IMR-90 (cell line): ENCODE measurements at regions not wholly inside any gene's neighbourhood (a gene's known extent, or its start where the extent isn't known, plus 50 kb on each side); places are given as distances from the start of the nearest gene placed in this dataset.

Experiments used
- ATAC-seq: fragments of 200-7000 bp; cut with Tn5 transposase; 2 replicates; pipeline ENCODE4 v1.9.1; 2020; ENCODE audit warnings: low read depth, mild to moderate bottlenecking, moderate library complexity
- BruUV-seq: library from RNA; stranded (reverse); fragments of 400-500 nt; replicated peaks from 2 replicates; lab custom pipeline; 2021; lab: Mats Ljungman, UMichigan
- CTCF ChIA-PET: fragments of 300-600 bp; formaldehyde crosslinking; extraction: SDS; loops from one replicate; lab custom pipeline; 2021; ENCODE audit warnings: antibody characterized with exemption; lab: Yijun Ruan, JAX
- POLR2A ChIA-PET: fragments of 300-600 bp; sonication (Branson Sonifier 250); formaldehyde crosslinking; loops from one replicate; lab custom pipeline; 2022; ENCODE audit warnings: antibody characterized with exemption; ENCODE audit not compliant: unreplicated experiment; lab: Charles Lee
- DNase-seq: peaks from one replicate; pipeline ENCODE4 v3.0.0; 2013
- H2AFZ ChIP-seq: replicated peaks from 2 replicates; pipeline ENCODE3; 2013; ENCODE audit warnings: low read length, mild to moderate bottlenecking; ENCODE audit not compliant: poor library complexity
- H2AK5ac ChIP-seq: 2 replicates; pipeline ENCODE4 v1.6.1; 2013; ENCODE audit warnings: low read depth, low read length, inconsistent platforms
- H2AK9ac ChIP-seq: replicated peaks from 2 replicates; pipeline ENCODE3; 2013; ENCODE audit warnings: mild to moderate bottlenecking, low read depth, low read length, moderate library complexity; ENCODE audit not compliant: poor library complexity
- H2BK120ac ChIP-seq: 2 replicates; pipeline ENCODE4 v1.6.1; 2013; ENCODE audit warnings: low read depth, low read length, inconsistent platforms
- H2BK15ac ChIP-seq: 3 replicates; pipeline ENCODE4 v1.6.1; 2013; ENCODE audit warnings: low read depth, low read length, inconsistent platforms
- H2BK20ac ChIP-seq: 2 replicates; pipeline ENCODE4 v1.6.1; 2013; ENCODE audit warnings: low read depth, mild to moderate bottlenecking, inconsistent platforms, low read length, moderate library complexity
- H2BK5ac ChIP-seq: 2 replicates; pipeline ENCODE4 v1.6.1; 2013; ENCODE audit warnings: mild to moderate bottlenecking, low read depth, low read length, inconsistent platforms; ENCODE audit not compliant: poor library complexity, severe bottlenecking
- H3K14ac ChIP-seq: replicated peaks from 2 replicates; pipeline ENCODE4 v1.6.1; 2013; ENCODE audit warnings: low read depth, low read length, inconsistent platforms
- H3K18ac ChIP-seq: 2 replicates; pipeline ENCODE4 v1.6.1; 2013; ENCODE audit warnings: low read depth, low read length, control low read depth
- H3K23ac ChIP-seq: 2 replicates; pipeline ENCODE4 v1.6.1; 2013; ENCODE audit warnings: low read depth, low read length, inconsistent platforms
- H3K27ac ChIP-seq: 2 replicates; pipeline ENCODE4 v1.5.1; 2013; ENCODE audit warnings: mild to moderate bottlenecking, control low read depth, low read length; ENCODE audit not compliant: insufficient read depth
- H3K27me3 ChIP-seq: 2 replicates; pipeline ENCODE4 v1.6.1; 2013; ENCODE audit warnings: low read length; ENCODE audit not compliant: control insufficient read depth, insufficient read depth
- H3K36me3 ChIP-seq: 2 replicates; pipeline ENCODE4 v1.6.1; 2013; ENCODE audit warnings: low read length, mixed read lengths; ENCODE audit not compliant: control insufficient read depth, insufficient read depth
- H3K4ac ChIP-seq: 2 replicates; pipeline ENCODE4 v1.6.1; 2013; ENCODE audit warnings: low read depth, low read length, inconsistent platforms
- H3K4me1 ChIP-seq: 2 replicates; pipeline ENCODE4 v1.6.1; 2013; ENCODE audit warnings: low read length, mixed read lengths; ENCODE audit not compliant: control insufficient read depth, insufficient read depth
- H3K4me2 ChIP-seq: 2 replicates; pipeline ENCODE4 v1.6.1; 2013; ENCODE audit warnings: low read depth, mild to moderate bottlenecking, control low read depth, low read length, moderate library complexity
- H3K4me3 ChIP-seq: 2 replicates; pipeline ENCODE4 v1.5.1; 2013; ENCODE audit warnings: low read depth, mild to moderate bottlenecking, control low read depth, low read length, moderate library complexity; ENCODE audit not compliant: insufficient read depth
- H3K56ac ChIP-seq: 2 replicates; pipeline ENCODE4 v1.6.1; 2013; ENCODE audit warnings: low read length, inconsistent platforms; ENCODE audit not compliant: insufficient read depth; ENCODE audit errors: extremely low read depth
- H3K79me1 ChIP-seq, 2 experiments: 2 replicates each; pipeline ENCODE4 v1.6.1; 2013; ENCODE audit warnings: low read length in 2 of 2, inconsistent platforms in 1 of 2, low read depth in 1 of 2
- H3K9ac ChIP-seq: 2 replicates; pipeline ENCODE4 v1.6.1; 2013; ENCODE audit warnings: low read depth, low read length, control low read depth
- H3K9me1 ChIP-seq: 2 replicates; pipeline ENCODE4 v1.6.1; 2013; ENCODE audit warnings: low read length, inconsistent platforms; ENCODE audit not compliant: insufficient read depth
- H3K9me3 ChIP-seq: 2 replicates; pipeline ENCODE4 v1.6.1; 2013; ENCODE audit warnings: low read length; ENCODE audit not compliant: control insufficient read depth, insufficient read depth
- H4K20me1 ChIP-seq: 2 replicates; pipeline ENCODE4 v1.6.1; 2013; ENCODE audit warnings: low read length, inconsistent platforms; ENCODE audit not compliant: insufficient read depth
- H4K5ac ChIP-seq: 2 replicates; pipeline ENCODE4 v1.6.1; 2013; ENCODE audit warnings: mild to moderate bottlenecking, low read depth, low read length, control low read depth
- H4K8ac ChIP-seq, 2 experiments: 2 replicates each; pipeline ENCODE4 v1.6.1; 2013; ENCODE audit warnings: low read depth in 2 of 2, low read length in 2 of 2, control low read depth in 1 of 2, inconsistent platforms in 1 of 2
- H4K91ac ChIP-seq: 2 replicates; pipeline ENCODE4 v1.6.1; 2013; ENCODE audit warnings: low read depth, low read length, inconsistent platforms; ENCODE audit not compliant: insufficient read depth
- BHLHE40 ChIP-seq: fragments of 150-350 bp; IDR thresholded peaks from 2 replicates; pipeline ENCODE4 v1.6.1; 2016; ENCODE audit warnings: mild to moderate bottlenecking, low read depth, low read length
- CEBPB ChIP-seq: IDR thresholded peaks from 2 replicates; pipeline ENCODE4 v1.6.1; 2012; ENCODE audit warnings: low read depth, low read length, improper control_type of control experiment
- CHD1 ChIP-seq: IDR thresholded peaks from 2 replicates; pipeline ENCODE4 v1.6.1; 2012; ENCODE audit warnings: low read depth, low read length, improper control_type of control experiment
- FOS ChIP-seq: fragments of 150-350 bp; IDR thresholded peaks from 2 replicates; pipeline ENCODE4 v1.6.1; 2016; ENCODE audit warnings: low read depth, low read length
- MAFK ChIP-seq: IDR thresholded peaks from 2 replicates; pipeline ENCODE4 v1.6.1; 2012; ENCODE audit warnings: low read depth, low read length, improper control_type of control experiment
- MAZ ChIP-seq: IDR thresholded peaks from 2 replicates; pipeline ENCODE4 v1.6.1; 2012; ENCODE audit warnings: low read depth, mild to moderate bottlenecking, low read length, improper control_type of control experiment, moderate library complexity, borderline replicate concordance
- MXI1 ChIP-seq: IDR thresholded peaks from 2 replicates; pipeline ENCODE4 v1.6.1; 2012; ENCODE audit warnings: low read depth, mild to moderate bottlenecking, low read length, moderate library complexity, borderline replicate concordance
- NFE2L2 ChIP-seq: fragments of 150-350 bp; IDR thresholded peaks from 2 replicates; pipeline ENCODE4 v1.6.1; 2016; ENCODE audit warnings: low read depth, mild to moderate bottlenecking, low read length
- POLR2A ChIP-seq: IDR thresholded peaks from 2 replicates; pipeline ENCODE4 v1.6.1; 2012; ENCODE audit warnings: mild to moderate bottlenecking, low read depth, low read length
- RAD21 ChIP-seq: IDR thresholded peaks from 2 replicates; pipeline ENCODE4 v1.6.1; 2012; ENCODE audit warnings: low read length, improper control_type of control experiment
- RCOR1 ChIP-seq: IDR thresholded peaks from 2 replicates; pipeline ENCODE4 v1.6.1; 2012; ENCODE audit warnings: mild to moderate bottlenecking, low read length, improper control_type of control experiment; ENCODE audit not compliant: insufficient replicate concordance
- RFX5 ChIP-seq: IDR thresholded peaks from 2 replicates; pipeline ENCODE4 v1.8.0; 2012; ENCODE audit warnings: low read depth, mild to moderate bottlenecking, low read length, moderate library complexity
- SMC3 ChIP-seq: fragments of 150-350 bp; IDR thresholded peaks from 2 replicates; pipeline ENCODE4 v1.6.1; 2016; ENCODE audit warnings: low read depth, mild to moderate bottlenecking, antibody characterized with exemption, low read length, moderate library complexity
- WGBS, 2 experiments: methylation state at CpG; one replicate each; pipeline versions ENCODE4 v1.1.5 to v1.1.7; 2013; ENCODE audit warnings: missing lambda C conversion rate in 2 of 2; ENCODE audit not compliant: insufficient read length in 1 of 2; ENCODE audit errors: extremely low coverage in 2 of 2; 5-methylcytosine and 5-hydroxymethylcytosine counted together
- dilution Hi-C: fragments of 300-500 bp; cut with HindIII; formaldehyde crosslinking; loops from one replicate; pipeline ENCODE4 v1.14.3; 2018; ENCODE audit warnings: low sequenced_read_pairs; ENCODE audit not compliant: unreplicated experiment
- in situ Hi-C: fragments of 300-500 bp; cut with MboI; formaldehyde crosslinking; loops from 3 replicates; pipeline ENCODE4 v1.14.3; 2019; ENCODE audit warnings: low sequenced_read_pairs, inconsistent platforms, mixed read lengths
- intact Hi-C: fragments of 100-400 bp; cut with micrococcal nuclease; formaldehyde crosslinking; loops from 2 replicates; pipeline ENCODE4 v1.10.0; 2022
- TF ChIP-seq, protein P1 (sequence below): conservative IDR thresholded peaks from 2 replicates; pipeline ENCODE4 v1.5.1; 2012; ENCODE audit warnings: mild to moderate bottlenecking, low read depth, low read length, improper control_type of control experiment
- TF ChIP-seq, protein P2 (sequence below): fragments of 150-350 bp; IDR thresholded peaks from 2 replicates; pipeline ENCODE4 v1.6.1; 2016; ENCODE audit warnings: low read depth, mild to moderate bottlenecking, low read length, moderate library complexity, borderline replicate concordance
- TF ChIP-seq, protein P3 (sequence below): fragments of 150-350 bp; IDR thresholded peaks from 2 replicates; pipeline ENCODE4 v1.6.1; 2017; ENCODE audit warnings: mild to moderate bottlenecking, antibody characterized with exemption, low read length, low read depth

DNA sequence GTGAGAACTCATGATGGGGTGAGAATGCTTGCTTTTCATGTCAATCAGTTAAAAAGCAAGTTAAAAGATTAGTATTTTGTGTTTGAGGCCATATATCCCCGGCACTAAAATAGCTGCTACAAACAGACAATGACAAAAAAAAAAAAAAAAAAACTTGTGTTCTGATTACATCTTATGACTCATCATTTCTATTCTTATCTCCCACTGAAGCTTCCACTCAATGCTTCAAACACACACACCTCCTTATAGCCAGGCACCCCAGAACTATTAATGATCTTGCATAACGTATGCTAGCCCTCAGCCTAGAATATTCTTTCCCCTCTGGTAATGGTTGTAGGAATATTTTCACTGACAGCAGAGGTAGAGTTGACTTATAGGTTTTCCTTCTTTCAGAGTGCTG is 778.3 kb downstream of the TRIB2 start:
- H3K14ac ChIP-seq: no peak overlapping the region
- H3K4me3 ChIP-seq: no peak overlapping the region
- no peak overlapping the region for H3K23ac ChIP-seq
- no peak overlapping the region for H2BK120ac ChIP-seq
- H3K4me1 ChIP-seq: no peaks in the 10 kb centered on the region
- H3K9me3 ChIP-seq: peaks cover 2% of the 10 kb centered on the region; the same call in 1 of the 2 replicates
- H3K9ac ChIP-seq: no peak overlapping the region
- no peak overlapping the region for H2BK5ac ChIP-seq
- no peak overlapping the region for H3K56ac ChIP-seq
- dilution Hi-C loops: no loop called here
- TF ChIP-seq POLR2A (no peak), MAFK (no peak), RCOR1 (no peak), MXI1 (no peak), CEBPB (no peak), NFE2L2 (no peak), RAD21 (no peak), CHD1 (no peak), RFX5 (no peak), SMC3 (no peak), FOS (no peak), MAZ (no peak), BHLHE40 (no peak)
- TF ChIP-seq, protein P1, sequence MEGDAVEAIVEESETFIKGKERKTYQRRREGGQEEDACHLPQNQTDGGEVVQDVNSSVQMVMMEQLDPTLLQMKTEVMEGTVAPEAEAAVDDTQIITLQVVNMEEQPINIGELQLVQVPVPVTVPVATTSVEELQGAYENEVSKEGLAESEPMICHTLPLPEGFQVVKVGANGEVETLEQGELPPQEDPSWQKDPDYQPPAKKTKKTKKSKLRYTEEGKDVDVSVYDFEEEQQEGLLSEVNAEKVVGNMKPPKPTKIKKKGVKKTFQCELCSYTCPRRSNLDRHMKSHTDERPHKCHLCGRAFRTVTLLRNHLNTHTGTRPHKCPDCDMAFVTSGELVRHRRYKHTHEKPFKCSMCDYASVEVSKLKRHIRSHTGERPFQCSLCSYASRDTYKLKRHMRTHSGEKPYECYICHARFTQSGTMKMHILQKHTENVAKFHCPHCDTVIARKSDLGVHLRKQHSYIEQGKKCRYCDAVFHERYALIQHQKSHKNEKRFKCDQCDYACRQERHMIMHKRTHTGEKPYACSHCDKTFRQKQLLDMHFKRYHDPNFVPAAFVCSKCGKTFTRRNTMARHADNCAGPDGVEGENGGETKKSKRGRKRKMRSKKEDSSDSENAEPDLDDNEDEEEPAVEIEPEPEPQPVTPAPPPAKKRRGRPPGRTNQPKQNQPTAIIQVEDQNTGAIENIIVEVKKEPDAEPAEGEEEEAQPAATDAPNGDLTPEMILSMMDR: no peak
- TF ChIP-seq, protein P2, sequence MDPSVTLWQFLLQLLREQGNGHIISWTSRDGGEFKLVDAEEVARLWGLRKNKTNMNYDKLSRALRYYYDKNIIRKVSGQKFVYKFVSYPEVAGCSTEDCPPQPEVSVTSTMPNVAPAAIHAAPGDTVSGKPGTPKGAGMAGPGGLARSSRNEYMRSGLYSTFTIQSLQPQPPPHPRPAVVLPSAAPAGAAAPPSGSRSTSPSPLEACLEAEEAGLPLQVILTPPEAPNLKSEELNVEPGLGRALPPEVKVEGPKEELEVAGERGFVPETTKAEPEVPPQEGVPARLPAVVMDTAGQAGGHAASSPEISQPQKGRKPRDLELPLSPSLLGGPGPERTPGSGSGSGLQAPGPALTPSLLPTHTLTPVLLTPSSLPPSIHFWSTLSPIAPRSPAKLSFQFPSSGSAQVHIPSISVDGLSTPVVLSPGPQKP: no peak
- TF ChIP-seq, protein P3, sequence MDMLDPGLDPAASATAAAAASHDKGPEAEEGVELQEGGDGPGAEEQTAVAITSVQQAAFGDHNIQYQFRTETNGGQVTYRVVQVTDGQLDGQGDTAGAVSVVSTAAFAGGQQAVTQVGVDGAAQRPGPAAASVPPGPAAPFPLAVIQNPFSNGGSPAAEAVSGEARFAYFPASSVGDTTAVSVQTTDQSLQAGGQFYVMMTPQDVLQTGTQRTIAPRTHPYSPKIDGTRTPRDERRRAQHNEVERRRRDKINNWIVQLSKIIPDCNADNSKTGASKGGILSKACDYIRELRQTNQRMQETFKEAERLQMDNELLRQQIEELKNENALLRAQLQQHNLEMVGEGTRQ: no peak
- no peaks in the 10 kb centered on the region for H3K36me3 ChIP-seq
- H2BK15ac ChIP-seq: no peak overlapping the region
- H4K91ac ChIP-seq: no peak overlapping the region
- H4K8ac ChIP-seq: no peak overlapping the region
- no TSS peak for BruUV-seq
- H3K27ac ChIP-seq: no peak overlapping the region
- H2BK20ac ChIP-seq: no peak overlapping the region
- H3K18ac ChIP-seq: no peak overlapping the region
- ChIA-PET POLR2A (no interaction called here), CTCF (no interaction called here)
- in situ Hi-C loops: no loop called here
- no peak overlapping the region for H2AK9ac ChIP-seq
- no peaks in the 10 kb centered on the region for H3K27me3 ChIP-seq
- no peak for ATAC-seq
- H3K4ac ChIP-seq: no peak overlapping the region
- no peaks in the 10 kb centered on the region for H3K79me1 ChIP-seq
- no CpG with 5 or more reads among the region's 2 CpGs for WGBS, 2 experiments
- H4K5ac ChIP-seq: no peak overlapping the region
- intact Hi-C loops: no loop called here
- no peak overlapping the region for H2AK5ac ChIP-seq
- DNase-seq: no peak
- no peaks in the 10 kb centered on the region for H3K9me1 ChIP-seq
- no peak overlapping the region for H3K4me2 ChIP-seq
- no peak overlapping the region for H2AFZ ChIP-seq
- H4K20me1 ChIP-seq: no peaks in the 10 kb centered on the region
